B cell (primary cell): ENCODE measurements at regions not wholly inside any gene's neighbourhood (a gene's known extent, or its start where the extent isn't known, plus 50 kb on each side); places are given as distances from the start of the nearest gene placed in this dataset.

Experiments
- ATAC-seq: fragments of 200-7000 bp; cut with Tn5 transposase; one replicate; pipeline ENCODE4 v1.10.0; 2021; ENCODE audit warnings: low read depth, mild to moderate bottlenecking, moderate number of reproducible peaks, moderate library complexity
- CTCF ChIA-PET: fragments of 350-600 bp; sonication (Branson Sonifier 250); formaldehyde crosslinking; loops from one replicate; lab custom pipeline; 2021; ENCODE audit warnings: antibody characterized with exemption, inconsistent platforms; lab: Charles Lee
- POLR2A ChIA-PET: fragments of 350-600 bp; sonication (Branson Sonifier 250); formaldehyde crosslinking; loops from one replicate; lab custom pipeline; 2021; ENCODE audit warnings: antibody characterized with exemption; lab: Charles Lee
- DNase-seq: peaks from one replicate; pipeline ENCODE4 v3.0.0; 2013
- H2AFZ ChIP-seq: 2 replicates; pipeline ENCODE4 v1.6.1; 2012; ENCODE audit warnings: mild to moderate bottlenecking, low read depth, low read length; ENCODE audit not compliant: insufficient read depth, poor library complexity, severe bottlenecking
- H3K27ac ChIP-seq, 2 donors: 1 replicate in 1 of 2; 2 replicates in 1 of 2; pipeline ENCODE4 v1.5.1; 2012 to 2013; ENCODE audit warnings: low read length in 2 of 2, mild to moderate bottlenecking in 2 of 2, moderate library complexity in 1 of 2
- H3K27me3 ChIP-seq, 4 experiments: fragments of 200-600 bp in 1 of 4; sonication (generic) in 1 of 4; replicated peaks in 1 of 4; 1 replicate in 2 of 4; 2 replicates in 2 of 4; pipeline versions ENCODE4 v1.6.1 to v1.7.0; 2013 to 2016; ENCODE audit warnings: low read length in 3 of 4, mild to moderate bottlenecking in 2 of 4, mixed read lengths in 1 of 4, moderate library complexity in 1 of 4; ENCODE audit not compliant: insufficient read depth in 4 of 4, control insufficient read depth in 3 of 4; ENCODE audit errors: control extremely low read depth in 1 of 4
- H3K36me3 ChIP-seq, 2 experiments: replicated peaks in 1 of 2; 1 replicate in 1 of 2; 2 replicates in 1 of 2; pipeline versions ENCODE4 v1.6.1 to v1.7.1; 2013; ENCODE audit warnings: low read length in 1 of 2; ENCODE audit not compliant: insufficient read depth in 2 of 2, control insufficient read depth in 1 of 2; ENCODE audit errors: control extremely low read depth in 1 of 2, extremely low read depth in 1 of 2
- H3K4me1 ChIP-seq, 2 donors: fragments of 200-600 bp in 1 of 2; sonication (generic) in 1 of 2; 1 replicate in 1 of 2; 2 replicates in 1 of 2; pipeline versions ENCODE4 v1.5.1 to v1.6.1; 2013 to 2017; ENCODE audit warnings: low read length in 2 of 2; ENCODE audit not compliant: control insufficient read depth in 2 of 2, insufficient read depth in 2 of 2
- H3K4me2 ChIP-seq: replicated peaks from 2 replicates; pipeline ENCODE3; 2012; ENCODE audit warnings: mild to moderate bottlenecking, low read depth, low read length; ENCODE audit not compliant: poor library complexity, severe bottlenecking
- H3K4me3 ChIP-seq, 5 experiments: fragments of 200-600 bp in 1 of 5; sonication (generic) in 1 of 5; 1 replicate in 3 of 5; 2 replicates in 2 of 5; pipeline versions ENCODE4 v1.5.1 to v1.7.0; 2011 to 2016; ENCODE audit warnings: low read length in 4 of 5, mild to moderate bottlenecking in 4 of 5, low read depth in 2 of 5, control low read depth in 1 of 5, moderate library complexity in 1 of 5; ENCODE audit not compliant: insufficient read depth in 1 of 5; ENCODE audit errors: control extremely low read depth in 1 of 5, extremely low read depth in 1 of 5
- H3K79me2 ChIP-seq: fragments of 200-600 bp; sonication (generic); one replicate; pipeline ENCODE4 v1.6.0; 2016; ENCODE audit warnings: low read length; ENCODE audit not compliant: control insufficient read depth, insufficient read depth
- H3K9ac ChIP-seq: fragments of 200-600 bp; sonication (generic); 2 replicates; pipeline ENCODE4 v1.6.1; 2017; ENCODE audit warnings: mild to moderate bottlenecking, low read length, moderate library complexity
- H3K9me3 ChIP-seq, 3 donors: one replicate each; pipeline versions ENCODE4 v1.6.1 to v1.7.1; 2013; ENCODE audit warnings: low read length in 2 of 3; ENCODE audit not compliant: control insufficient read depth in 2 of 3, insufficient read depth in 1 of 3; ENCODE audit errors: control extremely low read depth in 1 of 3
- H4K20me1 ChIP-seq: 2 replicates; pipeline ENCODE4 v1.6.0; 2012; ENCODE audit warnings: mild to moderate bottlenecking, low read length; ENCODE audit not compliant: insufficient read depth, control insufficient read depth, poor library complexity, severe bottlenecking
- H3K27ac Mint-ChIP-seq: one replicate; pipeline ENCODE4 v1.8.0; 2021; ENCODE audit warnings: mixed read lengths
- H3K27me3 Mint-ChIP-seq: one replicate; pipeline ENCODE4 v1.8.0; 2021; ENCODE audit warnings: mixed read lengths
- H3K4me1 Mint-ChIP-seq: one replicate; pipeline ENCODE4 v1.8.0; 2021; ENCODE audit warnings: mixed read lengths
- H3K4me3 Mint-ChIP-seq: one replicate; pipeline ENCODE4 v1.8.0; 2021; ENCODE audit warnings: mixed read lengths
- H3K9me3 Mint-ChIP-seq: one replicate; pipeline ENCODE4 v1.8.0; 2022; ENCODE audit warnings: mixed read lengths; ENCODE audit not compliant: insufficient read depth
- EZH2 ChIP-seq: IDR thresholded peaks from 2 replicates; pipeline ENCODE4 v1.6.1; 2012; ENCODE audit warnings: borderline replicate concordance, low read depth, mild to moderate bottlenecking, moderate library complexity, low read length; ENCODE audit not compliant: insufficient read depth, poor library complexity, severe bottlenecking
- WGBS: methylation state at CpG from one replicate; pipeline ENCODE4 v1.1.5; 2013; ENCODE audit warnings: missing lambda C conversion rate; ENCODE audit not compliant: insufficient coverage; 5-methylcytosine and 5-hydroxymethylcytosine counted together
- intact Hi-C: fragments of 100-400 bp; cut with micrococcal nuclease; formaldehyde crosslinking; loops from one replicate; pipeline ENCODE4 v1.10.0; 2022
- TF ChIP-seq, protein P1 (sequence below): fragments of 200-600 bp; IDR thresholded peaks from one replicate; pipeline ENCODE4 v1.8.0; 2022; ENCODE audit warnings: antibody characterized with exemption, mild to moderate bottlenecking

- ATAC-seq (no peak), DNase-seq (no peak)
- Histone ChIP-seq H3K4me2 (no peak overlapping the region), H3K27me3 (no peaks in the 10 kb centered on the region), H3K9ac (no peak overlapping the region), H3K4me3 (no peak overlapping the region), H3K27ac (no peak overlapping the region), H3K9me3 (no peaks in the 10 kb centered on the region), H3K36me3 (no peaks in the 10 kb centered on the region), H3K79me2 (no peaks in the 10 kb centered on the region), H4K20me1 (no peaks in the 10 kb centered on the region), H3K4me1 (peaks cover 0 to under 1% of the 10 kb centered on the region in 2 donors), H2AFZ (no peak overlapping the region)
- TF ChIP-seq, protein P1, sequence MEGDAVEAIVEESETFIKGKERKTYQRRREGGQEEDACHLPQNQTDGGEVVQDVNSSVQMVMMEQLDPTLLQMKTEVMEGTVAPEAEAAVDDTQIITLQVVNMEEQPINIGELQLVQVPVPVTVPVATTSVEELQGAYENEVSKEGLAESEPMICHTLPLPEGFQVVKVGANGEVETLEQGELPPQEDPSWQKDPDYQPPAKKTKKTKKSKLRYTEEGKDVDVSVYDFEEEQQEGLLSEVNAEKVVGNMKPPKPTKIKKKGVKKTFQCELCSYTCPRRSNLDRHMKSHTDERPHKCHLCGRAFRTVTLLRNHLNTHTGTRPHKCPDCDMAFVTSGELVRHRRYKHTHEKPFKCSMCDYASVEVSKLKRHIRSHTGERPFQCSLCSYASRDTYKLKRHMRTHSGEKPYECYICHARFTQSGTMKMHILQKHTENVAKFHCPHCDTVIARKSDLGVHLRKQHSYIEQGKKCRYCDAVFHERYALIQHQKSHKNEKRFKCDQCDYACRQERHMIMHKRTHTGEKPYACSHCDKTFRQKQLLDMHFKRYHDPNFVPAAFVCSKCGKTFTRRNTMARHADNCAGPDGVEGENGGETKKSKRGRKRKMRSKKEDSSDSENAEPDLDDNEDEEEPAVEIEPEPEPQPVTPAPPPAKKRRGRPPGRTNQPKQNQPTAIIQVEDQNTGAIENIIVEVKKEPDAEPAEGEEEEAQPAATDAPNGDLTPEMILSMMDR = no peak
- no peak for TF ChIP-seq EZH2
- no peak overlapping the region for H3K27ac Mint-ChIP-seq
- 95% methylated on average over 3 of the region's 3 CpGs for WGBS
- CTCF ChIA-PET = interaction anchor here (0.7 to 12.2 kb wide), 2 partner anchors 20 to 304 kb away, joined by 4 to 176 read pairs; no protein-coding TSS in a partner anchor
- H3K4me3 Mint-ChIP-seq = no peak overlapping the region
- H3K4me1 Mint-ChIP-seq = peaks cover 2% of the 10 kb centered on the region
- intact Hi-C loops = no loop called here
- no peaks in the 10 kb centered on the region for H3K9me3 Mint-ChIP-seq
- no peaks in the 10 kb centered on the region for H3K27me3 Mint-ChIP-seq
- POLR2A ChIA-PET = no interaction called here
Observed at GRCh38 chr6:87935196-87935595, 112.4 kb upstream of the SPACA1 start.

DNA sequence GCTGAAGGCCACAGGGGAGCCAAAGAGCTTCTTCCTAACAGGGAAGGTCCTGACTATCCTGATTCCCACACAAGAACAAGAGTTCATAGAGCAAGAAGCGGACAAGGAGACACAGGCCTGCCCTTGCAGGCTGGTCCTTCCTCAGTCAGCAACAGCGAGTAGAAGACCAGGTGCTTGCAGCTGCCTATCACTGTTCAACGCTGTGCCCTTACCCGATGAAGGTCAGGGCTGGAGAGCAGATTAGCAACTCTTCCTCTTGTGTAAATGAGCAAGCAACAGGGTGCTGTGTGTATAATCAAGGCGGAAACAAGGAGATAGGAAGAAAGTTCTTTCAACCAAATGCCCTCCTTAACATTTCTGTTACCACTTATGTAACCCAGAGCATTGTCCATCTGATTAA, 115.3 kb upstream of the SPACA1 start:
- Histone ChIP-seq H3K79me2 (no peaks in the 10 kb centered on the region), H3K9ac (no peak overlapping the region), H3K36me3 (no peaks in the 10 kb centered on the region), H3K9me3 (no peaks in the 10 kb centered on the region), H3K4me1 (peaks cover 7 to 8% of the 10 kb centered on the region in 2 donors), H3K27ac (no peak overlapping the region), H3K27me3 (no peaks in the 10 kb centered on the region), H2AFZ (peak overlapping the region; percentile 19), H3K4me2 (no peak overlapping the region), H3K4me3 (no peak overlapping the region), H4K20me1 (no peaks in the 10 kb centered on the region)
- Mint-ChIP-seq H3K27ac (no peak overlapping the region), H3K4me3 (no peak overlapping the region), H3K27me3 (no peaks in the 10 kb centered on the region), H3K9me3 (no peaks in the 10 kb centered on the region), H3K4me1 (peaks cover 11% of the 10 kb centered on the region)
- DNase-seq = no peak
- intact Hi-C loops = no loop called here
- ChIA-PET CTCF (interaction anchor here (0.8 to 12.2 kb wide), 10 partner anchors 10 to 540 kb away, joined by 3 to 176 read pairs (median 4); partner anchors contain the start of gene CNR1), POLR2A (no interaction called here)
- TF ChIP-seq, protein P1 = no peak
- TF ChIP-seq EZH2 = no peak
- no peak for ATAC-seq
- WGBS = 76% methylated on average over 4 of the region's 5 CpGs
